ENCODE measurements at regions not wholly inside any gene's neighbourhood (a gene's known extent, or its start where the extent isn't known, plus 50 kb on each side); places are given as distances from the start of the nearest gene placed in this dataset.

GRCh38 chr1:101316799-101317198 lies 80.0 kb downstream of the S1PR1 start:
- Histone ChIP-seq H3K27ac (ENCODE audit: low read depth, low read length) (no peak overlapping the region), H3K27me3 (replicated peaks in 1 of 4; ENCODE audit: control insufficient read depth in 3 of 4, extremely low read depth in 1 of 4, insufficient read depth in 3 of 4, low read length in 3 of 4) (no peaks in the 10 kb centered on the region; a peak in 1 of 7 replicates), H2BK5ac (ENCODE audit: low read depth, low read length) (no peak overlapping the region), H3K9me3 (ENCODE audit: insufficient read depth in 2 of 2, low read depth in 1 of 2, low read length in 1 of 2) (no peaks in the 10 kb centered on the region), H2AFZ (ENCODE audit: low read length) (no peak overlapping the region), H3K14ac (ENCODE audit: insufficient read length) (no peak overlapping the region), H2BK12ac (ENCODE audit: low read depth, low read length) (no peak overlapping the region), H2BK15ac (ENCODE audit: low read length) (no peak overlapping the region), H4K20me1 (replicated peaks in 1 of 2; ENCODE audit: control insufficient read depth in 1 of 2, insufficient read depth in 2 of 2, low read length in 2 of 2) (no peaks in the 10 kb centered on the region), H3K18ac (ENCODE audit: extremely low read depth, low read length) (no peak overlapping the region), H3K23ac (ENCODE audit: insufficient read length) (no peak overlapping the region), H3K4me2 (ENCODE audit: insufficient read depth in 1 of 2, low read depth in 2 of 2, low read length in 2 of 2) (no peak overlapping the region), H3K9ac (replicated peaks in 1 of 4; ENCODE audit: extremely low read depth in 1 of 4, low read depth in 3 of 4, low read length in 3 of 4) (no peak overlapping the region), H3K4ac (replicated peaks; ENCODE audit: insufficient read length, low read depth, low read length) (no peak overlapping the region), H4K8ac (ENCODE audit: extremely low read depth, insufficient read depth, low read length) (no peak overlapping the region), H3K4me3 (ENCODE audit: extremely low read depth in 1 of 4, insufficient read depth in 2 of 4, low read depth in 3 of 4, low read length in 4 of 4) (no peak overlapping the region), H3K79me2 (ENCODE audit: control insufficient read depth in 1 of 2, insufficient read depth in 2 of 2, low read length in 2 of 2) (no peaks in the 10 kb centered on the region), H3K79me1 (ENCODE audit: low read depth, low read length) (no peaks in the 10 kb centered on the region), H2BK120ac (replicated peaks; ENCODE audit: low read depth, low read length) (no peak overlapping the region), H2AK5ac (ENCODE audit: low read depth, low read length) (no peak overlapping the region), H3K56ac (replicated peaks; ENCODE audit: insufficient read length, low read depth, low read length) (no peak overlapping the region), H4K91ac (replicated peaks; ENCODE audit: insufficient read length, low read length) (no peak overlapping the region), H4K5ac (ENCODE audit: insufficient read length, low read depth, low read length) (no peak overlapping the region), H3K23me2 (ENCODE audit: low read depth, low read length) (no peaks in the 10 kb centered on the region), H3K4me1 (replicated peaks in 1 of 4; ENCODE audit: control insufficient read depth in 3 of 4, insufficient read depth in 4 of 4, low read length in 3 of 4) (no peaks in the 10 kb centered on the region), H3K36me3 (ENCODE audit: control insufficient read depth in 2 of 4, insufficient read depth in 4 of 4, low read length in 3 of 4) (no peaks in the 10 kb centered on the region), H2BK20ac (ENCODE audit: low read length) (no peak overlapping the region)
- 92% methylated on average over 4 of the region's 4 CpGs; no CpG with 5 or more reads in 1 of the 2 experiments for WGBS, 2 experiments (ENCODE audit: extremely low coverage in 1 of 2, insufficient coverage in 1 of 2, insufficient read length in 1 of 2, insufficient replicate concordance in 2 of 2, low coverage in 1 of 2, low lambda C conversion rate in 2 of 2, missing lambda C conversion rate in 1 of 2)
- ChIA-PET CTCF (ENCODE audit: partially characterized antibody) (interaction anchor here (0.6 to 3.3 kb wide), 8 partner anchors 12 to 547 kb away, joined by 3 to 23 read pairs (median 4); no protein-coding TSS in a partner anchor), POLR2A (ENCODE audit: partially characterized antibody) (no interaction called here)
- FAIRE-seq (no peak), DNase-seq (ENCODE audit: low read depth in 1 of 2, low spot score in 2 of 2) (no peak)
- TF ChIP-seq CTCF (IDR thresholded peaks at IDR 0.05; ENCODE audit: control extremely low read depth in 1 of 3, insufficient read depth in 1 of 3, low read depth in 1 of 3, low read length in 3 of 3) (no peak), SIX5 (IDR thresholded peaks at IDR 0.05; ENCODE audit: low read depth, low read length) (no peak), SP4 (IDR thresholded peaks at IDR 0.05; ENCODE audit: low read length) (no peak), JUND (IDR thresholded peaks at IDR 0.05; ENCODE audit: low read length) (no peak), PHF8 (conservative IDR thresholded peaks at IDR 0.05; ENCODE audit: low read depth, low read length) (no peak), TEAD4 (IDR thresholded peaks at IDR 0.05; ENCODE audit: low read depth, low read length) (no peak), TCF12 (IDR thresholded peaks at IDR 0.05; ENCODE audit: low read depth, low read length) (no peak), JUN (IDR thresholded peaks at IDR 0.05; ENCODE audit: low read depth, low read length) (no peak), TBP (IDR thresholded peaks at IDR 0.05; ENCODE audit: low read depth, low read length) (no peak), RXRA (IDR thresholded peaks at IDR 0.05; ENCODE audit: insufficient read depth, low read depth, low read length) (no peak), YY1 (IDR thresholded peaks at IDR 0.05; ENCODE audit: low read depth, low read length) (no peak), SIN3A (conservative IDR thresholded peaks at IDR 0.05 in 1 of 2, IDR thresholded peaks at IDR 0.05 in 1 of 2; ENCODE audit: low read depth in 1 of 2, low read length in 2 of 2) (no peak), CBX8 (IDR thresholded peaks at IDR 0.05; ENCODE audit: borderline replicate concordance, low read depth, low read length) (no peak), CHD1 (IDR thresholded peaks at IDR 0.05; ENCODE audit: low read depth, low read length) (no peak)
